OCI-LY3 (cell line): ENCODE measurements at regions not wholly inside any gene's neighbourhood (a gene's known extent, or its start where the extent isn't known, plus 50 kb on each side); places are given as distances from the start of the nearest gene placed in this dataset.

Experiments used
- H2AFZ ChIP-seq: fragments of 200-600, 300-600 bp; shearing (Covaris generic); 2 replicates; pipeline ENCODE4 v1.6.0; 2014; ENCODE audit warnings: antibody characterized with exemption, low read depth, low read length
- H3K27ac ChIP-seq: fragments of 200-600, 300-600 bp; sonication (generic); 2 replicates; pipeline ENCODE4 v1.5.1; 2014; ENCODE audit warnings: mild to moderate bottlenecking, low read length, moderate library complexity, mixed read lengths
- H3K27me3 ChIP-seq: fragments of 200-600, 300-600 bp; sonication (generic); 2 replicates; pipeline ENCODE4 v1.6.1; 2014; ENCODE audit warnings: low read depth, low read length, mixed read lengths
- H3K36me3 ChIP-seq: fragments of 200-600, 300-600 bp; sonication (generic); replicated peaks from 2 replicates; pipeline ENCODE3; 2014; ENCODE audit warnings: low read depth, low read length, mixed read lengths
- H3K4me1 ChIP-seq: fragments of 300-600, 200-600 bp; sonication (generic); 2 replicates; pipeline ENCODE4 v1.6.1; 2014; ENCODE audit warnings: low read length, mixed read lengths
- H3K4me2 ChIP-seq: fragments of 200-600, 300-600 bp; sonication (generic); 2 replicates; pipeline ENCODE4 v1.6.1; 2014; ENCODE audit warnings: low read length, mixed read lengths
- H3K4me3 ChIP-seq: fragments of 300-600, 200-600 bp; sonication (generic); 2 replicates; pipeline ENCODE4 v1.5.1; 2014; ENCODE audit warnings: antibody characterized with exemption, mild to moderate bottlenecking, low read length, moderate library complexity
- H3K79me2 ChIP-seq: fragments of 300-600, 200-600 bp; shearing (Covaris generic); 2 replicates; pipeline ENCODE4 v1.6.1; 2014; ENCODE audit warnings: mild to moderate bottlenecking, low read length, mixed read lengths
- H3K9ac ChIP-seq: fragments of 300-600, 200-600 bp; shearing (Covaris generic); 2 replicates; pipeline ENCODE4 v1.6.0; 2014; ENCODE audit warnings: mild to moderate bottlenecking, low read length, moderate library complexity
- H3K9me3 ChIP-seq: fragments of 200-600, 300-600 bp; shearing (Covaris generic); 2 replicates; pipeline ENCODE4 v1.6.1; 2014; ENCODE audit warnings: low read length, mixed read lengths; ENCODE audit not compliant: insufficient read depth
- H4K20me1 ChIP-seq: fragments of 200-600, 300-600 bp; sonication (generic); 2 replicates; pipeline ENCODE4 v1.6.1; 2016; ENCODE audit warnings: low read length, mixed read lengths; ENCODE audit not compliant: insufficient read depth
- CTCF ChIP-seq: fragments of 200-600, 300-600 bp; sonication (generic); IDR thresholded peaks from 2 replicates; pipeline ENCODE4 v1.5.1; 2014; ENCODE audit warnings: antibody characterized with exemption, low read length, low read depth
- EZH2phosphoT487 ChIP-seq: fragments of 200-600 bp; shearing (Covaris generic); IDR thresholded peaks from 2 replicates; pipeline ENCODE4 v1.6.1; 2018; ENCODE audit warnings: antibody characterized with exemption, mixed run types, low read depth

- Histone ChIP-seq H2AFZ (no peak overlapping the region), H3K79me2 (no peaks in the 10 kb centered on the region), H3K4me3 (no peak overlapping the region), H3K27ac (no peak overlapping the region), H3K9ac (no peak overlapping the region), H3K36me3 (no peaks in the 10 kb centered on the region), H3K4me2 (no peak overlapping the region), H3K9me3 (no peaks in the 10 kb centered on the region), H4K20me1 (no peaks in the 10 kb centered on the region), H3K27me3 (no peaks in the 10 kb centered on the region), H3K4me1 (no peaks in the 10 kb centered on the region)
- no peak for TF ChIP-seq EZH2phosphoT487
- TF ChIP-seq CTCF = no peak
These were observed 466.5 kb upstream of the MAF start for GRCh38 chr16:80066805-80067580.

DNA sequence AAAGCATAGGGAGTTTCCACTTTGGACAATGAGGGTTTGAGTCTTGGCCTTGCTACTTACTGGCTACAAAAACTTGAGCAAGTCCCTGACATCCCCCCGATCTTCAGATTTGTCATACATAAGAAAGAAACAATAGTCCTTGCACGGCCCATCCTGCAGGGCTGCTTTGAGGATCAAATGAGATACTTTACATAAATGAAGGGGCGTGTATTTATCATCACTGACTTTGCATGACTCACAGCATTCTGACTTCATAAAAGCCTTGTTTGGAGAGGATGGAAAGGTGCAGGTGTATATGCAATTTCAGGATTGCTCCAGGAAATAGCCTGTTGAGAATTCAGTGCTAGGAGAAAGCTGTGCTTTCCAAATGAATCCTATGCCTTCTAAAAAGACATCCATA, 465.0 kb upstream of the MAF start:
- no peaks in the 10 kb centered on the region for H3K79me2 ChIP-seq
- H3K4me1 ChIP-seq = no peaks in the 10 kb centered on the region
- no peaks in the 10 kb centered on the region for H3K27me3 ChIP-seq
- H3K9me3 ChIP-seq = no peaks in the 10 kb centered on the region
- TF ChIP-seq EZH2phosphoT487 = no peak
- TF ChIP-seq CTCF = no peak
- H3K9ac ChIP-seq = no peak overlapping the region
- no peaks in the 10 kb centered on the region for H4K20me1 ChIP-seq
- H3K36me3 ChIP-seq = no peaks in the 10 kb centered on the region
- no peak overlapping the region for H3K27ac ChIP-seq
- no peak overlapping the region for H3K4me3 ChIP-seq
- H3K4me2 ChIP-seq = no peak overlapping the region
- no peak overlapping the region for H2AFZ ChIP-seq

GRCh38 chr16:80063713-80064069, 463.2 kb upstream of the MAF start:
- no peak overlapping the region for H3K4me2 ChIP-seq
- H3K4me1 ChIP-seq = no peaks in the 10 kb centered on the region
- H3K4me3 ChIP-seq = no peak overlapping the region
- no peaks in the 10 kb centered on the region for H3K27me3 ChIP-seq
- H3K9ac ChIP-seq = no peak overlapping the region
- H3K79me2 ChIP-seq = no peaks in the 10 kb centered on the region
- H3K9me3 ChIP-seq = no peaks in the 10 kb centered on the region
- TF ChIP-seq CTCF (no peak), EZH2phosphoT487 (no peak)
- H3K36me3 ChIP-seq = no peaks in the 10 kb centered on the region
- no peak overlapping the region for H3K27ac ChIP-seq
- no peak overlapping the region for H2AFZ ChIP-seq
- H4K20me1 ChIP-seq = no peaks in the 10 kb centered on the region

DNA sequence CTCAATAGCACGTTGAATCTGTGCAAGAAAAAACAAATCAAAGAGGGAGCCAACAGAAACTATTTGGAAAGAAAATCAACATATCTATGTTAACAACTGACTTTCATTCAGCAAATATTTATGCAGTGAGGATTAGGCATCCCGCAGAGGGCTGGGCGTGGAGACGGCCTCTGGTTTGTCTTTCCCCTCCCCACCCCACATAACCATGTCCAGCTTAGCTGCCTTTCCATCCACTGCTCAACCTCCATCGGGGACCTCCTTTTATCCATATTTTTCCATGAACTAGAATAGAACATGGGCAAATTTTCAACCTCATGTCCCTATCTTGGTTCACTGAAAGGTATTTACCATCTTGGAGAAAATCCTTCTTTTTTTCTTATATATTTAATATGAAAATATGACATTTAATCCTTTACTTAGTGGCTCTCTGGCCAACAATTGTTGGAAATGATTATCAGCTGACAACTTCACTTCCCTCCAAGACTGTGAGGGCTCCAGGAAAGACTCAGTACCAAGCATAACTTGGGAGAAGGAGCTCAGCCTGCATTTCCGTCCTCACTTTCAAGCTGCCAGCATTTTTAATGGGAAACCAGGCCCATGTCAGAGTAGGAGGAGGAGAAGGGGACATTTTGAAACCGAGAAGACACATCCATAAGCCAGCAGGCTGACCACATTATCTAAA, 462.6 kb upstream of the MAF start:
- Histone ChIP-seq H3K4me1 (no peaks in the 10 kb centered on the region), H3K9me3 (no peaks in the 10 kb centered on the region), H4K20me1 (no peaks in the 10 kb centered on the region), H3K27me3 (no peaks in the 10 kb centered on the region), H3K4me2 (no peak overlapping the region), H3K36me3 (no peaks in the 10 kb centered on the region), H3K9ac (no peak overlapping the region), H3K79me2 (no peaks in the 10 kb centered on the region), H3K4me3 (no peak overlapping the region), H3K27ac (no peak overlapping the region), H2AFZ (no peak overlapping the region)
- TF ChIP-seq EZH2phosphoT487 (no peak), CTCF (no peak)
